ENCODE measurements at regions not wholly inside any gene's neighbourhood (a gene's known extent, or its start where the extent isn't known, plus 50 kb on each side); places are given as distances from the start of the nearest gene placed in this dataset.
A peak's percentile ranks its signal among the peaks of the same experiment; 100 is the strongest.

GRCh38 chr11:88448131-88448670, 110.7 kb upstream of the CTSC start:
- Histone ChIP-seq H3K4me3 (ENCODE audit: insufficient read depth, low read length) (no peak overlapping the region), H3K36me3 (ENCODE audit: insufficient read depth, low read length) (no peaks in the 10 kb centered on the region), H4K20me1 (ENCODE audit: insufficient read depth, low read length) (no peaks in the 10 kb centered on the region), H3K79me2 (ENCODE audit: insufficient read depth, low read length) (no peaks in the 10 kb centered on the region), H3K4me2 (ENCODE audit: insufficient read depth, low read length) (no peak overlapping the region), H3K9me3 (ENCODE audit: low read depth, low read length) (no peaks in the 10 kb centered on the region), H3K4me1 (ENCODE audit: insufficient read depth, low read length) (no peaks in the 10 kb centered on the region), H3K27me3 (ENCODE audit: insufficient read depth, low read length) (no peaks in the 10 kb centered on the region), H2AFZ (ENCODE audit: low read length) (no peak overlapping the region), H3K27ac (ENCODE audit: low read depth, low read length) (no peak overlapping the region)
- no peak for DNase-seq (ENCODE audit: insufficient read length, low spot score, missing footprints)
- TF ChIP-seq CTCF (IDR thresholded peaks at IDR 0.05; ENCODE audit: extremely low read depth, low read depth, low read length), result no peak

GRCh38 chr11:88447281-88447680, 109.7 kb upstream of the CTSC start:
- Histone ChIP-seq H3K4me1 (ENCODE audit: insufficient read depth, low read length) (no peaks in the 10 kb centered on the region), H3K36me3 (ENCODE audit: insufficient read depth, low read length) (no peaks in the 10 kb centered on the region), H4K20me1 (ENCODE audit: insufficient read depth, low read length) (no peaks in the 10 kb centered on the region), H3K4me3 (ENCODE audit: insufficient read depth, low read length) (no peak overlapping the region), H3K27ac (ENCODE audit: low read depth, low read length) (no peak overlapping the region), H2AFZ (ENCODE audit: low read length) (no peak overlapping the region), H3K9me3 (ENCODE audit: low read depth, low read length) (no peaks in the 10 kb centered on the region), H3K79me2 (ENCODE audit: insufficient read depth, low read length) (no peaks in the 10 kb centered on the region), H3K4me2 (ENCODE audit: insufficient read depth, low read length) (no peak overlapping the region), H3K27me3 (ENCODE audit: insufficient read depth, low read length) (no peaks in the 10 kb centered on the region)
- TF ChIP-seq CTCF (IDR thresholded peaks at IDR 0.05; ENCODE audit: extremely low read depth, low read depth, low read length), result no peak
- no peak for DNase-seq (ENCODE audit: insufficient read length, low spot score, missing footprints)

GRCh38 chr11:88439356-88439755, 101.8 kb upstream of the CTSC start:
- no peak overlapping the region for H3K4me2 ChIP-seq (ENCODE audit: insufficient read depth, low read length)
- H3K27me3 ChIP-seq (ENCODE audit: insufficient read depth, low read length), result no peaks in the 10 kb centered on the region
- H3K4me3 ChIP-seq (ENCODE audit: insufficient read depth, low read length), result no peak overlapping the region
- H3K27ac ChIP-seq (ENCODE audit: low read depth, low read length), result no peak overlapping the region
- no peak for TF ChIP-seq CTCF (IDR thresholded peaks at IDR 0.05; ENCODE audit: extremely low read depth, low read depth, low read length)
- no peak overlapping the region for H2AFZ ChIP-seq (ENCODE audit: low read length)
- H3K9me3 ChIP-seq (ENCODE audit: low read depth, low read length), result no peaks in the 10 kb centered on the region
- H3K4me1 ChIP-seq (ENCODE audit: insufficient read depth, low read length), result no peaks in the 10 kb centered on the region
- H3K79me2 ChIP-seq (ENCODE audit: insufficient read depth, low read length), result no peaks in the 10 kb centered on the region
- H4K20me1 ChIP-seq (ENCODE audit: insufficient read depth, low read length), result no peaks in the 10 kb centered on the region
- no peak for DNase-seq (ENCODE audit: insufficient read length, low spot score, missing footprints)
- H3K36me3 ChIP-seq (ENCODE audit: insufficient read depth, low read length), result no peaks in the 10 kb centered on the region

- H3K27ac ChIP-seq (ENCODE audit: low read depth, low read length), result no peak overlapping the region
- no peak for TF ChIP-seq CTCF (IDR thresholded peaks at IDR 0.05; ENCODE audit: extremely low read depth, low read depth, low read length)
- no peak overlapping the region for H3K4me2 ChIP-seq (ENCODE audit: insufficient read depth, low read length)
- H3K36me3 ChIP-seq (ENCODE audit: insufficient read depth, low read length), result no peaks in the 10 kb centered on the region
- H3K9me3 ChIP-seq (ENCODE audit: low read depth, low read length), result no peaks in the 10 kb centered on the region
- H3K4me3 ChIP-seq (ENCODE audit: insufficient read depth, low read length), result no peak overlapping the region
- H3K79me2 ChIP-seq (ENCODE audit: insufficient read depth, low read length), result no peaks in the 10 kb centered on the region
- H3K4me1 ChIP-seq (ENCODE audit: insufficient read depth, low read length), result no peaks in the 10 kb centered on the region
- no peaks in the 10 kb centered on the region for H4K20me1 ChIP-seq (ENCODE audit: insufficient read depth, low read length)
- H3K27me3 ChIP-seq (ENCODE audit: insufficient read depth, low read length), result no peaks in the 10 kb centered on the region
- H2AFZ ChIP-seq (ENCODE audit: low read length), result no peak overlapping the region
- peak; percentile 18 for DNase-seq (ENCODE audit: insufficient read length, low spot score, missing footprints)
These were observed 101.2 kb upstream of the CTSC start for GRCh38 chr11:88438721-88439120.

Data from osteoblast (primary cell).